SK-N-MC (cell line): ENCODE measurements at regions not wholly inside any gene's neighbourhood (a gene's known extent, or its start where the extent isn't known, plus 50 kb on each side); places are given as distances from the start of the nearest gene placed in this dataset.

Experiments
- DNase-seq: peaks from one replicate; pipeline ENCODE4 v3.0.0-alpha.2; 2011; ENCODE audit warnings: low read depth, low spot score
- H3K27ac ChIP-seq: fragments of 200-600 bp; sonication (generic); 2 replicates; pipeline ENCODE4 v1.5.1; 2016; ENCODE audit warnings: mixed run types
- H3K36me3 ChIP-seq: fragments of 200-600 bp; sonication (generic); 2 replicates; pipeline ENCODE4 v1.6.1; 2017; ENCODE audit warnings: antibody characterized with exemption, low read length, mixed read lengths; ENCODE audit not compliant: insufficient read depth
- H3K4me3 ChIP-seq: fragments of 200-600 bp; sonication (generic); 2 replicates; pipeline ENCODE4 v1.5.1; 2016
- H3K9ac ChIP-seq: fragments of 200-600 bp; sonication (generic); 2 replicates; pipeline ENCODE4 v1.8.0; 2017; ENCODE audit warnings: mixed run types, mixed read lengths; ENCODE audit not compliant: insufficient read length
- H3K9me3 ChIP-seq: fragments of 200-600 bp; sonication (generic); 2 replicates; pipeline ENCODE4 v1.6.1; 2017; ENCODE audit warnings: low read depth, mild to moderate bottlenecking, antibody characterized with exemption, low read length, moderate library complexity, mixed read lengths
- EZH2 ChIP-seq: fragments of 200-600 bp; sonication (generic); IDR thresholded peaks from one replicate; pipeline ENCODE4 v1.6.1; 2017; ENCODE audit warnings: antibody characterized with exemption
- FOXP2 ChIP-seq: optimal IDR thresholded peaks from 2 replicates; pipeline ENCODE3; 2011; ENCODE audit warnings: mild to moderate bottlenecking, moderate library complexity; ENCODE audit not compliant: insufficient read depth; ENCODE audit errors: extremely low read length, control extremely low read depth
- POLR2AphosphoS5 ChIP-seq: IDR thresholded peaks from 2 replicates; pipeline ENCODE4 v1.6.1; 2012; ENCODE audit warnings: mild to moderate bottlenecking, low read depth, low read length, borderline replicate concordance

DNA sequence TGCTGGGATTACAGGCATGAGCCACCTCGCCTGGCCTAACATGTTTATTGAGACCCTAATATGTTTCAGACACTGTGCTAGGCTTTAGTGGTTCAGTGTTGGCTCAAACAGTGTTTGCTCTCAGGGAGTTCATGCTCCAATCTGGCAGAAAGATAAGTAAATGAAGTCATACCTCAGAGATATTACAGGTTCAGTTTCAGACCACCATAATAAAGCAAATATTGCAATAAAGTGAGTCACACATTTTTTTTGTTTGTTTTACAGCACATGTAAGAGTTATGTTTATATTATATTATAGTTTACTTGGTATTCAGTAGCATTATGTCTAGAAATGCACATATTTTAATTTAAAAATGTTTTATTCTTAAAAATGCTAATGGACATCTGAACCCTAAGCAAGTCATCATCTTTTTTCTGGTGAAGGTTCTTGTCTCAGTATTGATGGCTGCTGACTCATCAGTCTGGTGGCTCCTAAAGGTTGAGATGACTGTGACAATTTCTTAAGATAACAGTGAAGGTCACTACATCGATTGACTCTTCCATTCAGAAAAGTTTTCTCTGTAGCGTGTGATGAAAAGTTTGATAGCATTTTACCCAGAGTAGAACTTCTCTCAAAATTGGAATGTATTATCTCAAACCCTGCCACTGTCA, 243.0 kb upstream of the ANO5 start:
- H3K36me3 ChIP-seq, result no peaks in the 10 kb centered on the region
- no peak overlapping the region for H3K27ac ChIP-seq
- TF ChIP-seq POLR2AphosphoS5, result no peak
- TF ChIP-seq FOXP2, result no peak
- TF ChIP-seq EZH2, result no peak
- no peaks in the 10 kb centered on the region for H3K9me3 ChIP-seq
- no peak overlapping the region for H3K9ac ChIP-seq
- no peak overlapping the region for H3K4me3 ChIP-seq
- DNase-seq, result no peak

DNA sequence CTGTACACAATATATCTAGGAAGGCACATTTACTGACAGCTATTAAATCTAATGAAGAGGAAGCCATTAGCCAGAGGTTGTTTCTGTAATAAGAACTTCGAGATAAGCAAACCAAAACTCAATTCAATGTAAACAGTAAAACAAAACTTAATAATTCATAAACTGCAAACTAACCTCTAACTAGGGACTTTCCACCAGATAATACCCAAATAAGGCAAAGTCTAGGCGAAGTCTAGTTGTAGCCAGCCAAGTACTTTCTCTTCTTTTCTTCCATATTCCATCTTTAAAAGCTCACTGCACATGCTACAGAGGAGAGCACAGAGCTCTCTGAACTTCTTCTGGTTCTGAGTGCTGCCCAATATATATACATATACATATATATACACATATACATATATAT, 229.9 kb upstream of the ANO5 start:
- no peak for DNase-seq
- TF ChIP-seq EZH2, result no peak
- no peak for TF ChIP-seq POLR2AphosphoS5
- no peak for TF ChIP-seq FOXP2
- Histone ChIP-seq H3K4me3 (no peak overlapping the region), H3K27ac (no peak overlapping the region), H3K9ac (no peak overlapping the region), H3K9me3 (no peaks in the 10 kb centered on the region), H3K36me3 (no peaks in the 10 kb centered on the region)

DNA sequence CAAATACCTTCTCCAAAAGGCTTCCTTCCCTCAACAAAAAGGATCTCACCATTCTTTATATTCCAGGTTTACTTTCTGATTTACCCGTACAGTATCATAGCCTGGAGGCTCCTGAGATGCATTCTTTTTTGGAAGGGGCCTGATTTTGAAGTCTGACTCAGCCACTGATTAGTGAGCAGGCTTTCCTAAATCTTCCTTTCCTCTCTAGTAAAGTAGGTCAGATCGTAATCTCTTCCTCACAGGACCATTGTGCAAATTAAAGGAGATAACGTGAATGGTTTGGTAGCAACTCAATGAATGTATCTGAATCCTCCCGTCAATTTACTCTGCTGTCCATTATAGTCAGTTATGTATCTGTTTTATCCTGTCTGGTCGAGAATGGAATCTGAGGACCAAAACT, 227.7 kb upstream of the ANO5 start:
- no peak for DNase-seq
- no peaks in the 10 kb centered on the region for H3K9me3 ChIP-seq
- H3K4me3 ChIP-seq, result no peak overlapping the region
- no peaks in the 10 kb centered on the region for H3K36me3 ChIP-seq
- TF ChIP-seq POLR2AphosphoS5 (no peak), EZH2 (no peak), FOXP2 (no peak)
- no peak overlapping the region for H3K27ac ChIP-seq
- H3K9ac ChIP-seq, result no peak overlapping the region

DNA sequence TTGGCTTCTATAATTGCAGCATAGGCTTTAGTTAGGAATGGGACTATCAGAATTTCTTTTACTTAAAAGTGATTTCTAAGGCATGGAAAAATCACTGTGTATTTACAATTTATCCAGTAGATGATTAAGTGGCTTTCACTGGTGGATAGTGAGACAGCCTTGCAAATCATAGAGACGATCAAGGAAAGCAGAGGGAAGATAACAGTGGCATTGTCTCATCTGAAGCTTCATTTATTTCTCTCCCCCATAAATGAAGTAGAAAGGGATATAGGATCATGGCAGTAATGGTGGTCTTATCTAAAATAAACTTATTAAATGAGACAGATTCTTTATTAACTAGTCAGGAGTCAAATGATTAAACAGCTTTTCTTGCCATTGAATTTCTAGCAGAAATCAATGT, 224.2 kb upstream of the ANO5 start:
- no peak for TF ChIP-seq POLR2AphosphoS5
- TF ChIP-seq FOXP2, result no peak
- TF ChIP-seq EZH2, result no peak
- no peak overlapping the region for H3K27ac ChIP-seq
- H3K36me3 ChIP-seq, result no peaks in the 10 kb centered on the region
- no peak for DNase-seq
- no peaks in the 10 kb centered on the region for H3K9me3 ChIP-seq
- no peak overlapping the region for H3K4me3 ChIP-seq
- no peak overlapping the region for H3K9ac ChIP-seq

DNA sequence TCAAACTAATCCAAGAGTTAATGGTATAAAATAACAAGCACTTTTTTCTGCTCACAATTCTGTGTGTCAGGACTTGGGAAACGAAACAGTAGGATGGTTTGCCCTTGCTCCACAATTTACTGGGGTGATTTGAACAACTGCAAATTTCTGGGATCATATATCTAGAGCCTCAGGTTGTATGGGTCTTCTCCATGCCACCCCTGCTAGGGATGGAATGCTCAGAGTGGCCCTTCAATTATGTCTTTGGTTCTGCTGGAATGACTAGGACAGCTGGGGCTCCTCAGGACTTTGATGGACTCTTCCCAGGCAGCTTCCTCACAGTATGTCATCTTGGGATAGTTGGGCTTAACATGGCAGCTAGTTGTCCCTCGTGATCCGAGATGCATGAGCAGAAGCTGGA, 223.0 kb upstream of the ANO5 start:
- DNase-seq, result no peak
- Histone ChIP-seq H3K27ac (no peak overlapping the region), H3K4me3 (no peak overlapping the region), H3K9ac (no peak overlapping the region), H3K9me3 (no peaks in the 10 kb centered on the region), H3K36me3 (no peaks in the 10 kb centered on the region)
- TF ChIP-seq FOXP2 (no peak), POLR2AphosphoS5 (no peak), EZH2 (no peak)

DNA sequence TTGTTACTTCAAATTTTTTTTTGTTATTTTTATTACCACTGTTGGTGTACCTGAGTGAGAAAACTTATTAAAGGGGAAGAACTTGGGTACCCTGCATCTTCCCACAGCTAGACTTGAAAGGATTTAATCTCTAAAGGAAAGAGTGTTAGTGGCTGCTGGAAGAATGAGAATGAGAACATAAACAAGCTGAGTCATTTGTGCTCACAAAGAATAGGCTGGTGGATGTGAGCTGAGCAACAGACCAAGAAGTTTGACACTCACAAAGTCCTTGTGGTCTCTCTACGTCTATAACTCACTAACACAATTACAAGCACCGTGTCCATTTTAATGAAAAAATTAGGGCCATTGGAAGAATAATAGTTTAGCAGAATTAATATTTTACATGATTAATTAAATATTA, 217.6 kb upstream of the ANO5 start:
- Histone ChIP-seq H3K4me3 (no peak overlapping the region), H3K9ac (no peak overlapping the region), H3K9me3 (no peaks in the 10 kb centered on the region), H3K27ac (no peak overlapping the region), H3K36me3 (no peaks in the 10 kb centered on the region)
- TF ChIP-seq FOXP2 (no peak), POLR2AphosphoS5 (no peak), EZH2 (no peak)
- DNase-seq, result no peak

DNA sequence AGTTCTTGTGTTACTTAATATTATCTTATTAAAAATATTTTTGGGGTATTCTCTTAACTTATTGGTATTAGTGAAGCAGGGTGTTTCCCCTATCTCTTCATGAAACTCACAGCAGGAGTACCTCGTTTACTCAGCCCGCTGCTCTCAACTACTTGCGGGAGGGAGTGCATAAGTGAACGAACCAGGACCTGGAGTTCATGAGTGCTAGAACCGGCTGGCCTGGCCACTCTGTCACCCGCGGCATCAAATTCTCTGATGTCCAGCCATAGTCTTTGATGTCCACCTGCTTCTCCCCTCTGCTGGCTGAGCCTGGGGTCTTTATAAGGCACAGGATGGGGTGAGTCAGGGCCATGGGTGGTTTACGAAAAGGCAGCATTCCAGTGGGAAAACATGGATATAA, 216.7 kb upstream of the ANO5 start:
- Histone ChIP-seq H3K9ac (no peak overlapping the region), H3K27ac (no peak overlapping the region), H3K9me3 (no peaks in the 10 kb centered on the region), H3K36me3 (no peaks in the 10 kb centered on the region), H3K4me3 (no peak overlapping the region)
- no peak for DNase-seq
- TF ChIP-seq EZH2, result no peak
- TF ChIP-seq POLR2AphosphoS5, result no peak

DNA sequence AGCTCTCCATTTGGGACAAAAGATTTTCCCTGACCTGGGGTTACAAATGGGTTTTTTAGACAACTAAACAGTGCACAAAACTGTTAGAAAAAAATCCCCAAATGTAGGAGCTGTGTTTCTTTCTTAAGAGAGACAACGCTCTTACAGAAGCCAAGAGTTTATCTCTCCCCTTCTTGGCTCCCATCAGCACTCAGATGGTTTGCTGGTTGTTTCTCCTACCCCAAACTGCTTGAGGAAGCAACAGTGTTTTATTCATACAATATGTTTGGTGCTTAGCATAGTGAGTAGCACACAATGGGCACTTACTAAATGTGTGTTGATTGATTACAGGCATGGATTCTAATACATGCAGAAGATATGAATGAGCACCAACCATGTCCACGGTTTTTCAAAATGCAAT, 209.5 kb upstream of the ANO5 start:
- Histone ChIP-seq H3K36me3 (no peaks in the 10 kb centered on the region), H3K27ac (no peak overlapping the region), H3K9me3 (no peaks in the 10 kb centered on the region), H3K4me3 (no peak overlapping the region), H3K9ac (no peak overlapping the region)
- TF ChIP-seq EZH2 (no peak), POLR2AphosphoS5 (no peak), FOXP2 (no peak)
- DNase-seq, result no peak

DNA sequence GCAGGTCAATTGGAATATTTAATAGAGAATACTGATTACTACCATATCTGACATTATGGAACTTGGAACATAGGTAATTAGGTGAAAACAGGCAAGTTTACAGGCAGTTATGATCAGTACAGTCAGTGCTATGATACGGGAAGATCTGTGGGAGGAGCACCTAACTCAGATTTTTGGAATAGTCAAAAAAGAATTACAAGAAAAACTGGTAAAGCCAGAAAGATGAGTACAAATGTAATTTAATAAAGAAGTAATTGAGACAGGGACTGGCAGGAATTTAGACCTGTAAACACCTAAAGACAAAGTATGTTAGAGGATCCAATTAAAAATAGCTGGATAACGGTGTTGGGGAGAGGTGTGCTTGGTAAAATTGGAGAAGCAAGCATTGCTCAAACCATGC, 206.5 kb upstream of the ANO5 start:
- DNase-seq, result no peak
- Histone ChIP-seq H3K27ac (no peak overlapping the region), H3K4me3 (no peak overlapping the region), H3K9me3 (no peaks in the 10 kb centered on the region), H3K9ac (no peak overlapping the region), H3K36me3 (no peaks in the 10 kb centered on the region)
- TF ChIP-seq FOXP2, result no peak
- no peak for TF ChIP-seq EZH2
- no peak for TF ChIP-seq POLR2AphosphoS5
